VCaP (cell line): ENCODE measurements at regions not wholly inside any gene's neighbourhood (a gene's known extent, or its start where the extent isn't known, plus 50 kb on each side); places are given as distances from the start of the nearest gene placed in this dataset.

Experiments used
- H3K27ac ChIP-seq: fragments of 450-650 bp; 2 replicates; pipeline ENCODE4 v1.5.1; 2017
- CTCF ChIP-seq: fragments of 450-650 bp; conservative IDR thresholded peaks from 2 replicates; pipeline ENCODE4 v1.5.1; 2017; ENCODE audit warnings: mild to moderate bottlenecking, moderate library complexity

GRCh38 chr13:111570911-111571310, 250.5 kb downstream of the TEX29 start:
- no peak for TF ChIP-seq CTCF
- no peak overlapping the region for H3K27ac ChIP-seq

- TF ChIP-seq CTCF, result no peak
- H3K27ac ChIP-seq, result peak overlapping the region; percentile 89
These were observed 252.7 kb downstream of the TEX29 start for GRCh38 chr13:111572956-111573761.

GRCh38 chr13:111573801-111574200, 253.4 kb downstream of the TEX29 start:
- TF ChIP-seq CTCF, result no peak
- H3K27ac ChIP-seq, result peak overlapping the region; percentile 89

GRCh38 chr13:111575276-111575675, 254.8 kb downstream of the TEX29 start:
- H3K27ac ChIP-seq, result no peak overlapping the region
- no peak for TF ChIP-seq CTCF

- H3K27ac ChIP-seq, result no peak overlapping the region
- TF ChIP-seq CTCF, result no peak
These were observed 255.3 kb downstream of the TEX29 start for GRCh38 chr13:111575719-111576118.

- TF ChIP-seq CTCF, result no peak
- H3K27ac ChIP-seq, result no peak overlapping the region
These were observed 256.9 kb downstream of the TEX29 start for GRCh38 chr13:111577208-111577828.

- no peak for TF ChIP-seq CTCF
These were observed 257.6 kb downstream of the TEX29 start for GRCh38 chr13:111577956-111578605.

More at GRCh38 chr13:111577956-111578605, 257.6 kb downstream of the TEX29 start:
- no peak overlapping the region for H3K27ac ChIP-seq
